Upper lobe of right lung (tissue), 1 donor: ENCODE measurements at regions not wholly inside any gene's neighbourhood (a gene's known extent, or its start where the extent isn't known, plus 50 kb on each side); places are given as distances from the start of the nearest gene placed in this dataset.

Experiments used
- ATAC-seq: fragments of 200-7000 bp; cut with Tn5 transposase; one replicate; pipeline ENCODE4 v1.9.1; 2020; ENCODE audit warnings: mild to moderate bottlenecking, moderate library complexity
- DNase-seq: peaks from one replicate; pipeline ENCODE4 v3.0.0-alpha.2; 2020
- H3K27ac ChIP-seq: fragments of 200-600 bp; one replicate; pipeline ENCODE4 v1.8.0; 2022
- H3K27me3 ChIP-seq: fragments of 200-600 bp; one replicate; pipeline ENCODE4 v1.8.0; 2022; ENCODE audit warnings: mild to moderate bottlenecking
- H3K36me3 ChIP-seq: fragments of 200-600 bp; one replicate; pipeline ENCODE4 v1.8.0; 2022
- H3K4me1 ChIP-seq: fragments of 200-600 bp; one replicate; pipeline ENCODE4 v1.8.0; 2022
- H3K4me3 ChIP-seq: fragments of 200-600 bp; one replicate; pipeline ENCODE4 v1.8.0; 2022; ENCODE audit warnings: mild to moderate bottlenecking
- H3K9me3 ChIP-seq: fragments of 200-600 bp; one replicate; pipeline ENCODE4 v1.8.0; 2022
- intact Hi-C: fragments of 100-400 bp; cut with DNase I; formaldehyde crosslinking; loops from one replicate; pipeline ENCODE4 v1.11.0; 2022
- TF ChIP-seq, protein P1 (sequence below): fragments of 200-600 bp; IDR thresholded peaks from one replicate; pipeline ENCODE4 v1.8.0; 2022; ENCODE audit warnings: antibody characterized with exemption
- donor health status: DM: no; HTN: yes; CAD: no; lungs with severe emphysema.

- H3K9me3 ChIP-seq: no peaks in the 10 kb centered on the region
- intact Hi-C loops: no loop called here
- DNase-seq (no peak), ATAC-seq (no peak)
- no peaks in the 10 kb centered on the region for H3K4me1 ChIP-seq
- no peak overlapping the region for H3K27ac ChIP-seq
- H3K4me3 ChIP-seq: no peak overlapping the region
- no peaks in the 10 kb centered on the region for H3K36me3 ChIP-seq
- TF ChIP-seq, protein P1, sequence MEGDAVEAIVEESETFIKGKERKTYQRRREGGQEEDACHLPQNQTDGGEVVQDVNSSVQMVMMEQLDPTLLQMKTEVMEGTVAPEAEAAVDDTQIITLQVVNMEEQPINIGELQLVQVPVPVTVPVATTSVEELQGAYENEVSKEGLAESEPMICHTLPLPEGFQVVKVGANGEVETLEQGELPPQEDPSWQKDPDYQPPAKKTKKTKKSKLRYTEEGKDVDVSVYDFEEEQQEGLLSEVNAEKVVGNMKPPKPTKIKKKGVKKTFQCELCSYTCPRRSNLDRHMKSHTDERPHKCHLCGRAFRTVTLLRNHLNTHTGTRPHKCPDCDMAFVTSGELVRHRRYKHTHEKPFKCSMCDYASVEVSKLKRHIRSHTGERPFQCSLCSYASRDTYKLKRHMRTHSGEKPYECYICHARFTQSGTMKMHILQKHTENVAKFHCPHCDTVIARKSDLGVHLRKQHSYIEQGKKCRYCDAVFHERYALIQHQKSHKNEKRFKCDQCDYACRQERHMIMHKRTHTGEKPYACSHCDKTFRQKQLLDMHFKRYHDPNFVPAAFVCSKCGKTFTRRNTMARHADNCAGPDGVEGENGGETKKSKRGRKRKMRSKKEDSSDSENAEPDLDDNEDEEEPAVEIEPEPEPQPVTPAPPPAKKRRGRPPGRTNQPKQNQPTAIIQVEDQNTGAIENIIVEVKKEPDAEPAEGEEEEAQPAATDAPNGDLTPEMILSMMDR: no peak
- H3K27me3 ChIP-seq: no peaks in the 10 kb centered on the region
Measured at GRCh38 chr4:127174201-127174600, 458.6 kb upstream of the INTU start.

- no peak for ATAC-seq
- H3K36me3 ChIP-seq: no peaks in the 10 kb centered on the region
- H3K4me1 ChIP-seq: no peaks in the 10 kb centered on the region
- H3K4me3 ChIP-seq: no peak overlapping the region
- no peaks in the 10 kb centered on the region for H3K9me3 ChIP-seq
- H3K27me3 ChIP-seq: no peaks in the 10 kb centered on the region
- TF ChIP-seq, protein P1: no peak
- intact Hi-C loops: no loop called here
- no peak for DNase-seq
- H3K27ac ChIP-seq: no peak overlapping the region
Measured at GRCh38 chr4:127174616-127175015, 458.1 kb upstream of the INTU start.

DNA sequence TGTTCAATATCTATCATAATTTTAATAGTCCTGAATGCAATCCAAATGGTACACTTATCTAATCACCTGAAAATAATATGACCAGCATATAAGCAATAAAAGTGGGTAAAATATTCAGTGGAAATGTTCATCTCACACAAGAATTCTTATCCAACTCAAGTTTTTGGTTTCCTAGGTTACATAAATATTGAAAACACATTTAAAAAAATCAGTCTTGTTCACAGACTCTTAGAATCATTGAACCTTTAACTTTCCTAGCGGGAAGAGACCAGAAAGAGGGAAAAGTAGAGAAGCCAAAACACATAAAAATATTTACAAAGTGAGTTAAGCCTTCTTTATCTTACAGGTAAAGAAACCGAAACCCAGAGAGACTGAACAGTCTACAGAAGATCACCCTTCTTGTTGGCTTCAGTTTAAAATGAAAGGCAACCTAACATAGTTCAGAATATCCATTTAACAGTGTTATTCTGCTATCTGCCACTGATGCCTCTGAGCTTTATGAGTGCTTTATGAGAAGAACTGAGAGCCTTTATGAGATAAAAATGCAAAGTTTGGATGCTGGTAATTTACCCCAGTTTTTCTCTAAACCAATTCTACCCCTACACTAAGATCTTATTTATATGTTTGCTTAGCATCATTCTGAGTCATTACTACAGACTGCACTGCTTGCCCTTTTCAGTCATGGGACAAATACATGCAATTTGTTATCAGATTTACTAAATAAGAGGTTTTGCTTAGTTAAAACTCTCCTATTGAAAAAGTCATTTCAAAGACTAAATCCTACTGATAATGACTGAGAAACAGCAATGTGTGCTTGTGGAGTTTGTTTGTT lies 453.3 kb upstream of the INTU start:
- no peaks in the 10 kb centered on the region for H3K27me3 ChIP-seq
- DNase-seq (no peak), ATAC-seq (no peak)
- no peaks in the 10 kb centered on the region for H3K4me1 ChIP-seq
- no peak overlapping the region for H3K4me3 ChIP-seq
- H3K9me3 ChIP-seq: no peaks in the 10 kb centered on the region
- intact Hi-C loops: no loop called here
- TF ChIP-seq, protein P1: no peak
- H3K27ac ChIP-seq: no peak overlapping the region
- no peaks in the 10 kb centered on the region for H3K36me3 ChIP-seq

GRCh38 chr4:127181001-127181400 lies 451.8 kb upstream of the INTU start:
- H3K27ac ChIP-seq: no peak overlapping the region
- H3K9me3 ChIP-seq: no peaks in the 10 kb centered on the region
- DNase-seq: no peak
- TF ChIP-seq, protein P1: no peak
- H3K4me3 ChIP-seq: no peak overlapping the region
- no peaks in the 10 kb centered on the region for H3K27me3 ChIP-seq
- intact Hi-C loops: no loop called here
- ATAC-seq: no peak
- no peaks in the 10 kb centered on the region for H3K4me1 ChIP-seq
- H3K36me3 ChIP-seq: no peaks in the 10 kb centered on the region

GRCh38 chr4:127182687-127183086 lies 450.1 kb upstream of the INTU start:
- no peak for DNase-seq
- intact Hi-C loops: no loop called here
- H3K27ac ChIP-seq: no peak overlapping the region

More at GRCh38 chr4:127182687-127183086, 450.1 kb upstream of the INTU start:
- no peaks in the 10 kb centered on the region for H3K9me3 ChIP-seq
- no peak overlapping the region for H3K4me3 ChIP-seq
- TF ChIP-seq, protein P1: no peak
- H3K36me3 ChIP-seq: no peaks in the 10 kb centered on the region
- no peak for ATAC-seq
- H3K27me3 ChIP-seq: no peaks in the 10 kb centered on the region
- H3K4me1 ChIP-seq: no peaks in the 10 kb centered on the region
